Fibroblast of lung (primary cell): ENCODE measurements at regions not wholly inside any gene's neighbourhood (a gene's known extent, or its start where the extent isn't known, plus 50 kb on each side); places are given as distances from the start of the nearest gene placed in this dataset.
A peak's percentile ranks its signal among the peaks of the same experiment; 100 is the strongest.

Experiments
- DNase-seq, 2 donors: peaks; one replicate each; pipeline versions ENCODE4 v3.0.0 to v3.0.0-alpha.2; 2010; ENCODE audit warnings: low read depth in 2 of 2
- H2AFZ ChIP-seq: 2 replicates; pipeline ENCODE4 v1.5.1; 2012; ENCODE audit warnings: low read length, control low read depth, inconsistent platforms
- H3K27ac ChIP-seq: 2 replicates; pipeline ENCODE4 v1.5.1; 2011; ENCODE audit warnings: low read length, control low read depth; ENCODE audit not compliant: insufficient read depth
- H3K27me3 ChIP-seq: 2 replicates; pipeline ENCODE4 v1.5.1; 2011; ENCODE audit warnings: mild to moderate bottlenecking, low read length; ENCODE audit not compliant: control insufficient read depth, insufficient read depth
- H3K36me3 ChIP-seq: 2 replicates; pipeline ENCODE4 v1.5.1; 2011; ENCODE audit warnings: low read length; ENCODE audit not compliant: control insufficient read depth, insufficient read depth
- H3K4me1 ChIP-seq: 2 replicates; pipeline ENCODE4 v1.5.1; 2011; ENCODE audit warnings: low read length; ENCODE audit not compliant: control insufficient read depth, insufficient read depth; ENCODE audit errors: extremely low read depth
- H3K4me2 ChIP-seq: 2 replicates; pipeline ENCODE4 v1.5.1; 2011; ENCODE audit warnings: low read length, control low read depth; ENCODE audit not compliant: insufficient read depth; ENCODE audit errors: extremely low read depth
- H3K4me3 ChIP-seq, 4 experiments: fragments of 200-600 bp in 1 of 4; sonication (generic) in 1 of 4; replicated peaks in 1 of 4; 2 replicates each; pipeline ENCODE4 v1.5.1; 2011 to 2016; ENCODE audit warnings: low read length in 4 of 4, low read depth in 3 of 4, mild to moderate bottlenecking in 3 of 4, control low read depth in 2 of 4, inconsistent platforms in 1 of 4, mixed read lengths in 1 of 4; ENCODE audit not compliant: insufficient read depth in 1 of 4; ENCODE audit errors: control extremely low read depth in 1 of 4
- H3K79me2 ChIP-seq: 2 replicates; pipeline ENCODE4 v1.5.1; 2012; ENCODE audit warnings: mild to moderate bottlenecking, low read length, inconsistent platforms; ENCODE audit not compliant: control insufficient read depth, insufficient read depth
- H3K9ac ChIP-seq: 2 replicates; pipeline ENCODE4 v1.5.1; 2011; ENCODE audit warnings: mild to moderate bottlenecking, low read length, control low read depth; ENCODE audit not compliant: insufficient read depth
- H3K9me3 ChIP-seq: 2 replicates; pipeline ENCODE4 v1.5.1; 2012; ENCODE audit warnings: low read depth, low read length; ENCODE audit not compliant: control insufficient read depth, insufficient read depth
- H4K20me1 ChIP-seq: 2 replicates; pipeline ENCODE4 v1.5.1; 2011; ENCODE audit warnings: low read length; ENCODE audit not compliant: control insufficient read depth, insufficient read depth; ENCODE audit errors: extremely low read depth
- CTCF ChIP-seq, 2 donors: IDR thresholded peaks in 1 of 2; conservative IDR thresholded peaks in 1 of 2; 1 replicate in 1 of 2; 2 replicates in 1 of 2; pipeline ENCODE4 v1.5.1; 2011 to 2012; ENCODE audit warnings: low read length in 2 of 2, control low read depth in 1 of 2, inconsistent platforms in 1 of 2, low read depth in 1 of 2, mild to moderate bottlenecking in 1 of 2
- EZH2 ChIP-seq: IDR thresholded peaks from 2 replicates; pipeline ENCODE4 v1.5.1; 2012; ENCODE audit warnings: low read length, control low read depth, mild to moderate bottlenecking; ENCODE audit errors: missing control alignments

GRCh38 chr12:78787576-78787975 lies 77.0 kb upstream of the SYT1 start:
- DNase-seq: peak in 1 of 2 donors; percentile 58
- Histone ChIP-seq H3K27ac (no peak overlapping the region), H3K36me3 (no peaks in the 10 kb centered on the region), H2AFZ (no peak overlapping the region), H3K79me2 (no peaks in the 10 kb centered on the region), H3K9ac (no peak overlapping the region), H3K4me3 (no peak overlapping the region), H3K4me1 (no peaks in the 10 kb centered on the region), H3K4me2 (no peak overlapping the region), H4K20me1 (no peaks in the 10 kb centered on the region), H3K27me3 (no peaks in the 10 kb centered on the region), H3K9me3 (no peaks in the 10 kb centered on the region)
- no peak for TF ChIP-seq CTCF (conservative IDR thresholded peaks at IDR 0.05 in 1 of 2, IDR thresholded peaks at IDR 0.05 in 1 of 2; ENCODE audit: low read depth in 1 of 2, low read length in 2 of 2)
- TF ChIP-seq EZH2: no peak

DNA sequence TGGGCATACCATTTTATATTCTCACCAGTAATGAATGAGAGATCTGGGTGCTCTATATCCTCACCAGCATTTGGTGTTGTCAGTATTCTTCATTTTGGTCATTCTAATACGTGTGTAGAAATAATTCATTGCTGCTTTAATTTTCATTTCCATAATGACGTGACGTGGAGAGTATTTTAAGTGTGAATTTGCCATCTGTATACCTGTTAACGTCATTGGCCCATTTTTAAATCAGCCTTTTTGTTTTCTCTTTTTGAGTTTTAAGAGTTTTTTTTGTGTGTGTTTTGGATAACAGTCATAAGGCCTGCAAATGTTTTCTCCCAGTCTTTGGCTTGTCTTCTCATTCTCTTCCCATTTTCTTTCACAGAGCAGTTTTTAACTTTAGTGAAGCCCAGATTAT lies 74.4 kb upstream of the SYT1 start:
- TF ChIP-seq CTCF (conservative IDR thresholded peaks at IDR 0.05 in 1 of 2, IDR thresholded peaks at IDR 0.05 in 1 of 2; ENCODE audit: low read depth in 1 of 2, low read length in 2 of 2): no peak
- H3K9ac ChIP-seq: no peak overlapping the region
- H3K36me3 ChIP-seq: no peaks in the 10 kb centered on the region
- no peaks in the 10 kb centered on the region for H3K27me3 ChIP-seq
- no peaks in the 10 kb centered on the region for H4K20me1 ChIP-seq
- no peak overlapping the region for H3K27ac ChIP-seq
- H3K4me2 ChIP-seq: no peak overlapping the region
- no peak for DNase-seq
- no peak overlapping the region for H2AFZ ChIP-seq
- no peaks in the 10 kb centered on the region for H3K79me2 ChIP-seq
- H3K4me1 ChIP-seq: no peaks in the 10 kb centered on the region
- H3K4me3 ChIP-seq: no peak overlapping the region
- no peaks in the 10 kb centered on the region for H3K9me3 ChIP-seq

GRCh38 chr12:78792052-78792698 lies 72.4 kb upstream of the SYT1 start:
- no peaks in the 10 kb centered on the region for H4K20me1 ChIP-seq
- no peak overlapping the region for H3K4me3 ChIP-seq
- DNase-seq: no peak
- TF ChIP-seq CTCF (conservative IDR thresholded peaks at IDR 0.05 in 1 of 2, IDR thresholded peaks at IDR 0.05 in 1 of 2; ENCODE audit: low read depth in 1 of 2, low read length in 2 of 2) (no peak), EZH2 (no peak)
- no peak overlapping the region for H3K27ac ChIP-seq
- no peaks in the 10 kb centered on the region for H3K9me3 ChIP-seq
- no peaks in the 10 kb centered on the region for H3K79me2 ChIP-seq
- H3K4me1 ChIP-seq: no peaks in the 10 kb centered on the region
- H3K9ac ChIP-seq: no peak overlapping the region
- no peak overlapping the region for H3K4me2 ChIP-seq
- no peaks in the 10 kb centered on the region for H3K27me3 ChIP-seq
- H3K36me3 ChIP-seq: no peaks in the 10 kb centered on the region
- H2AFZ ChIP-seq: no peak overlapping the region
